HG03342 (cell line): ENCODE measurements at regions not wholly inside any gene's neighbourhood (a gene's known extent, or its start where the extent isn't known, plus 50 kb on each side); places are given as distances from the start of the nearest gene placed in this dataset.

Experiments used
- ATAC-seq: cut with Tn5 transposase; IDR thresholded peaks from one replicate; pipeline ENCODE4 v1.9.1; 2021; ENCODE audit warnings: mild to moderate bottlenecking, moderate library complexity; ENCODE audit not compliant: unreplicated experiment

GRCh38 chr20:22506827-22507226 is 77.5 kb downstream of the FOXA2 start:
- ATAC-seq: no peak

GRCh38 chr20:22504829-22505377 is 79.5 kb downstream of the FOXA2 start:
- ATAC-seq: no peak

GRCh38 chr20:22503577-22503976 is 80.8 kb downstream of the FOXA2 start:
- ATAC-seq: no peak

- ATAC-seq: no peak
Measured at GRCh38 chr20:22502731-22503191, 81.6 kb downstream of the FOXA2 start.

- no peak for ATAC-seq
Measured at GRCh38 chr20:22501566-22502344, 82.6 kb downstream of the FOXA2 start.

GRCh38 chr20:22501034-22501433 is 83.3 kb downstream of the FOXA2 start:
- ATAC-seq: no peak

- no peak for ATAC-seq
Measured at GRCh38 chr20:22499515-22500166, 84.7 kb downstream of the FOXA2 start.

- no peak for ATAC-seq
Measured at GRCh38 chr20:22496817-22497216, 87.6 kb downstream of the FOXA2 start.

GRCh38 chr20:22495789-22496188 is 88.6 kb downstream of the FOXA2 start:
- ATAC-seq: no peak

GRCh38 chr20:22495172-22495571 is 89.2 kb downstream of the FOXA2 start:
- ATAC-seq: no peak

GRCh38 chr20:22492497-22492896 is 91.9 kb downstream of the FOXA2 start:
- ATAC-seq: no peak

GRCh38 chr20:22491194-22491505 is 93.2 kb downstream of the FOXA2 start:
- ATAC-seq: no peak

- ATAC-seq: no peak
Measured at GRCh38 chr20:22490287-22491193, 93.8 kb downstream of the FOXA2 start.

- no peak for ATAC-seq
Measured at GRCh38 chr20:22489626-22490286, 94.6 kb downstream of the FOXA2 start.

GRCh38 chr20:22480336-22480735 is 104.0 kb downstream of the FOXA2 start:
- ATAC-seq: no peak

- no peak for ATAC-seq
Measured at GRCh38 chr20:22475662-22476061, 108.7 kb downstream of the FOXA2 start.

- no peak for ATAC-seq
Measured at GRCh38 chr20:22474224-22474623, 110.1 kb downstream of the FOXA2 start.

GRCh38 chr20:22473293-22473692 is 111.1 kb downstream of the FOXA2 start:
- no peak for ATAC-seq

- no peak for ATAC-seq
Measured at GRCh38 chr20:22472447-22473100, 111.8 kb downstream of the FOXA2 start.

- no peak for ATAC-seq
Measured at GRCh38 chr20:22471156-22471836, 113.1 kb downstream of the FOXA2 start.
